ENCODE measurements at regions not wholly inside any gene's neighbourhood (a gene's known extent, or its start where the extent isn't known, plus 50 kb on each side); places are given as distances from the start of the nearest gene placed in this dataset.
"Not testable (repeated sequence)": the region's sequence is repeated elsewhere in the genome, so short reads cannot be mapped to it uniquely, and the experiment has no call there.

- ATAC-seq = not testable (repeated sequence)
Observed at GRCh38 chr17:70453075-70453474, 283.7 kb downstream of the KCNJ2 start.

GRCh38 chr17:70454377-70454776 lies 285.0 kb downstream of the KCNJ2 start:
- no peak for ATAC-seq

GRCh38 chr17:70454908-70455307 lies 285.6 kb downstream of the KCNJ2 start:
- no peak for ATAC-seq

GRCh38 chr17:70464995-70465394 lies 295.7 kb downstream of the KCNJ2 start:
- no peak for ATAC-seq

- ATAC-seq = no peak
Observed at GRCh38 chr17:70468661-70469060, 299.3 kb downstream of the KCNJ2 start.

GRCh38 chr17:70473049-70473448 lies 303.7 kb downstream of the KCNJ2 start:
- no peak for ATAC-seq

- no peak for ATAC-seq
Observed at GRCh38 chr17:70476368-70476767, 307.0 kb downstream of the KCNJ2 start.

- ATAC-seq = no peak
Observed at GRCh38 chr17:70478902-70479301, 309.6 kb downstream of the KCNJ2 start.

- ATAC-seq = no peak
Observed at GRCh38 chr17:70479779-70480178, 310.4 kb downstream of the KCNJ2 start.

GRCh38 chr17:70483624-70484023 lies 314.3 kb downstream of the KCNJ2 start:
- no peak for ATAC-seq

- ATAC-seq = no peak
Observed at GRCh38 chr17:70484050-70484449, 314.7 kb downstream of the KCNJ2 start.

GRCh38 chr17:70484496-70484895 lies 315.2 kb downstream of the KCNJ2 start:
- ATAC-seq = no peak

GRCh38 chr17:70492368-70492767 lies 323.0 kb downstream of the KCNJ2 start:
- no peak for ATAC-seq

- no peak for ATAC-seq
Observed at GRCh38 chr17:70493277-70493874, 324.0 kb downstream of the KCNJ2 start.

GRCh38 chr17:70498631-70499030 lies 329.3 kb downstream of the KCNJ2 start:
- ATAC-seq = no peak

GRCh38 chr17:70499067-70499786 lies 329.9 kb downstream of the KCNJ2 start:
- ATAC-seq = no peak

- no peak for ATAC-seq
Observed at GRCh38 chr17:70503449-70503848, 334.1 kb downstream of the KCNJ2 start.

GRCh38 chr17:70510288-70510687 lies 341.0 kb downstream of the KCNJ2 start:
- ATAC-seq = no peak

- no peak for ATAC-seq
Observed at GRCh38 chr17:70517816-70518215, 348.5 kb downstream of the KCNJ2 start.

GRCh38 chr17:70519300-70519699 lies 350.0 kb downstream of the KCNJ2 start:
- no peak for ATAC-seq

GRCh38 chr17:70520447-70520846 lies 351.1 kb downstream of the KCNJ2 start:
- no peak for ATAC-seq

GRCh38 chr17:70520956-70521355 lies 351.6 kb downstream of the KCNJ2 start:
- no peak for ATAC-seq

- ATAC-seq = no peak
Observed at GRCh38 chr17:70521821-70522256, 352.5 kb downstream of the KCNJ2 start.

GRCh38 chr17:70523426-70523825 lies 354.1 kb downstream of the KCNJ2 start:
- ATAC-seq = no peak

- ATAC-seq = not testable (repeated sequence)
Observed at GRCh38 chr17:70525035-70525434, 355.7 kb downstream of the KCNJ2 start.
